H9 (cell line): ENCODE measurements at regions not wholly inside any gene's neighbourhood (a gene's known extent, or its start where the extent isn't known, plus 50 kb on each side); places are given as distances from the start of the nearest gene placed in this dataset.

ENCODE experiments used
- DNase-seq: peaks from one replicate; pipeline ENCODE4 v3.0.0-alpha.2; 2017
- H2AFZ ChIP-seq: one replicate; pipeline ENCODE4 v1.6.1; 2013; ENCODE audit warnings: mild to moderate bottlenecking, low read length, control low read depth, moderate library complexity
- H2AK5ac ChIP-seq: 2 replicates; pipeline ENCODE4 v1.6.1; 2013; ENCODE audit warnings: low read length, control low read depth, mixed read lengths; ENCODE audit not compliant: insufficient read length
- H2BK120ac ChIP-seq: one replicate; pipeline ENCODE4 v1.6.1; 2013; ENCODE audit warnings: low read depth, mild to moderate bottlenecking, low read length, control low read depth, inconsistent platforms; ENCODE audit not compliant: poor library complexity, severe bottlenecking
- H2BK12ac ChIP-seq: 2 replicates; pipeline ENCODE4 v1.6.1; 2013; ENCODE audit warnings: low read length, control low read depth, mixed read lengths, low read depth; ENCODE audit not compliant: insufficient read length
- H2BK15ac ChIP-seq: 2 replicates; pipeline ENCODE4 v1.6.1; 2013; ENCODE audit warnings: low read depth, low read length, control low read depth
- H2BK20ac ChIP-seq: one replicate; pipeline ENCODE4 v1.6.1; 2013; ENCODE audit warnings: low read depth, mild to moderate bottlenecking, low read length, control low read depth, inconsistent platforms; ENCODE audit not compliant: poor library complexity, severe bottlenecking
- H2BK5ac ChIP-seq: 2 replicates; pipeline ENCODE4 v1.6.1; 2013; ENCODE audit warnings: low read length, control low read depth, mixed read lengths; ENCODE audit not compliant: insufficient read length
- H3K14ac ChIP-seq: 2 replicates; pipeline ENCODE4 v1.6.1; 2013; ENCODE audit warnings: low read length, control low read depth; ENCODE audit not compliant: insufficient read depth
- H3K18ac ChIP-seq: 2 replicates; pipeline ENCODE4 v1.6.1; 2013; ENCODE audit warnings: low read depth, mild to moderate bottlenecking, mixed read lengths, low read length, control low read depth; ENCODE audit not compliant: insufficient read length
- H3K23ac ChIP-seq: 2 replicates; pipeline ENCODE4 v1.6.1; 2013; ENCODE audit warnings: low read length, control low read depth, mixed read lengths, low read depth; ENCODE audit not compliant: insufficient read length
- H3K23me2 ChIP-seq: 2 replicates; pipeline ENCODE4 v1.6.1; 2013; ENCODE audit warnings: low read depth, mild to moderate bottlenecking, mixed read lengths, low read length, control low read depth; ENCODE audit not compliant: insufficient read length, poor library complexity, severe bottlenecking
- H3K27ac ChIP-seq: 2 replicates; pipeline ENCODE4 v1.5.1; 2013; ENCODE audit warnings: low read length, control low read depth, mixed read lengths, low read depth; ENCODE audit not compliant: insufficient read length
- H3K27me3 ChIP-seq: 2 replicates; pipeline ENCODE4 v1.6.1; 2013; ENCODE audit warnings: low read length, control low read depth, inconsistent platforms; ENCODE audit not compliant: insufficient read depth
- H3K4ac ChIP-seq: 2 replicates; pipeline ENCODE4 v1.6.1; 2013; ENCODE audit warnings: low read depth, mild to moderate bottlenecking, control low read depth, inconsistent platforms, low read length, moderate library complexity
- H3K4me1 ChIP-seq: 2 replicates; pipeline ENCODE4 v1.6.1; 2013; ENCODE audit warnings: low read length, control low read depth, inconsistent platforms; ENCODE audit not compliant: insufficient read depth
- H3K4me2 ChIP-seq: 2 replicates; pipeline ENCODE4 v1.6.1; 2013; ENCODE audit warnings: low read length, control low read depth, mixed read lengths; ENCODE audit not compliant: insufficient read length, insufficient read depth
- H3K56ac ChIP-seq: 2 replicates; pipeline ENCODE4 v1.6.1; 2013; ENCODE audit warnings: low read depth, mild to moderate bottlenecking, mixed read lengths, low read length, control low read depth; ENCODE audit not compliant: insufficient read length
- H3K79me1 ChIP-seq: 2 replicates; pipeline ENCODE4 v1.6.1; 2013; ENCODE audit warnings: low read depth, mild to moderate bottlenecking, moderate library complexity, low read length, control low read depth, inconsistent platforms; ENCODE audit not compliant: insufficient read depth, poor library complexity, severe bottlenecking
- H3K79me2 ChIP-seq: 2 replicates; pipeline ENCODE4 v1.6.1; 2013; ENCODE audit warnings: low read length, control low read depth, inconsistent platforms; ENCODE audit not compliant: insufficient read depth
- H3K9ac ChIP-seq: 2 replicates; pipeline ENCODE4 v1.6.1; 2013; ENCODE audit warnings: low read length, control low read depth, mixed read lengths; ENCODE audit not compliant: insufficient read length; ENCODE audit errors: extremely low read depth
- H3K9me3 ChIP-seq: one replicate; pipeline ENCODE4 v1.6.1; 2013; ENCODE audit warnings: low read depth, low read length, inconsistent platforms; ENCODE audit not compliant: control insufficient read depth
- H3T11ph ChIP-seq: one replicate; pipeline ENCODE4 v1.6.1; 2013; ENCODE audit warnings: mild to moderate bottlenecking, low read length, control low read depth, inconsistent platforms
- H4K20me1 ChIP-seq: one replicate; pipeline ENCODE4 v1.6.1; 2013; ENCODE audit not compliant: control insufficient read depth, insufficient read length, insufficient read depth
- H4K5ac ChIP-seq: 2 replicates; pipeline ENCODE4 v1.6.1; 2013; ENCODE audit warnings: low read depth, mild to moderate bottlenecking, mixed read lengths, low read length, control low read depth; ENCODE audit not compliant: insufficient read length
- H4K8ac ChIP-seq: replicated peaks from 2 replicates; pipeline ENCODE4 v1.6.1; 2013; ENCODE audit warnings: low read length, control low read depth, mixed read lengths, low read depth; ENCODE audit not compliant: insufficient read length
- H4K91ac ChIP-seq: 2 replicates; pipeline ENCODE4 v1.6.1; 2013; ENCODE audit warnings: low read depth, mild to moderate bottlenecking, moderate library complexity, mixed read lengths, low read length, control low read depth; ENCODE audit not compliant: insufficient read length
- H3K27ac Mint-ChIP-seq, 3 experiments: 2 replicates in 2 of 3; 3 replicates in 1 of 3; pipeline ENCODE4 v1.8.0; 2020 to 2021; ENCODE audit warnings: mixed read lengths in 3 of 3, mild to moderate bottlenecking in 1 of 3, moderate library complexity in 1 of 3
- H3K27me3 Mint-ChIP-seq: 2 replicates; pipeline ENCODE4 v1.8.0; 2021; ENCODE audit warnings: low read depth, mild to moderate bottlenecking, moderate library complexity, mixed read lengths
- H3K36me3 Mint-ChIP-seq, 3 experiments: 2 replicates in 2 of 3; 3 replicates in 1 of 3; pipeline ENCODE4 v1.8.0; 2020 to 2021; ENCODE audit warnings: low read depth in 3 of 3, mixed read lengths in 3 of 3; ENCODE audit not compliant: insufficient read depth in 1 of 3
- H3K4me1 Mint-ChIP-seq, 2 experiments: 2 replicates each; pipeline ENCODE4 v1.8.0; 2020; ENCODE audit warnings: mixed read lengths in 2 of 2
- H3K4me3 Mint-ChIP-seq, 2 experiments: 2 replicates in 1 of 2; 3 replicates in 1 of 2; pipeline ENCODE4 v1.8.0; 2020 to 2021; ENCODE audit warnings: mild to moderate bottlenecking in 2 of 2, mixed read lengths in 2 of 2, moderate library complexity in 1 of 2
- H3K9me3 Mint-ChIP-seq, 2 experiments: 2 replicates in 1 of 2; 3 replicates in 1 of 2; pipeline ENCODE4 v1.8.0; 2020; ENCODE audit warnings: mild to moderate bottlenecking in 2 of 2, mixed read lengths in 2 of 2, moderate library complexity in 1 of 2
- CTCF ChIP-seq: fragments of 200-600 bp; sonication (generic); conservative IDR thresholded peaks from 3 replicates; pipeline ENCODE4 v1.8.0; 2021; ENCODE audit warnings: antibody characterized with exemption, mild to moderate bottlenecking
- WGBS: extraction: QIAGEN DNeasy Blood & Tissue Kit; methylation state at CpG from one replicate; pipeline ENCODE4 v1.1.7; 2013; ENCODE audit warnings: missing lambda C conversion rate, low lambda C conversion rate, mixed read lengths; ENCODE audit not compliant: insufficient read length; ENCODE audit errors: extremely low coverage; 5-methylcytosine and 5-hydroxymethylcytosine counted together

- TF ChIP-seq CTCF: no peak
- no peak overlapping the region for H3K4me3 Mint-ChIP-seq
- no peak overlapping the region for H3K4ac ChIP-seq
- no CpG with 5 or more reads among the region's 3 CpGs for WGBS
- no peaks in the 10 kb centered on the region for H4K20me1 ChIP-seq
- H3K9me3 Mint-ChIP-seq: no peaks in the 10 kb centered on the region
- H4K91ac ChIP-seq: no peak overlapping the region
- H3K79me2 ChIP-seq: no peaks in the 10 kb centered on the region
- no peak overlapping the region for H3K18ac ChIP-seq
- no peak overlapping the region for H2AK5ac ChIP-seq
- no peak overlapping the region for H3K27ac Mint-ChIP-seq
- H2BK5ac ChIP-seq: no peak overlapping the region
- H3K4me2 ChIP-seq: no peak overlapping the region
- no peak overlapping the region for H3K9ac ChIP-seq
- 0 out of 2 replicates have a peak, but pooled peaks cover 2% of the 10 kb centered on the region for H3K4me1 ChIP-seq
- H2BK15ac ChIP-seq: no peak overlapping the region
- no peak overlapping the region for H2AFZ ChIP-seq
- H3K14ac ChIP-seq: no peak overlapping the region
- no peak overlapping the region for H2BK120ac ChIP-seq
- H3K27me3 Mint-ChIP-seq: no peaks in the 10 kb centered on the region
- H3K27ac ChIP-seq: no peak overlapping the region
- no peak for DNase-seq
- no peaks in the 10 kb centered on the region for H3K79me1 ChIP-seq
- H3K23ac ChIP-seq: no peak overlapping the region
- peaks cover 4% of the 10 kb centered on the region in 2 experiments for H3K4me1 Mint-ChIP-seq
- no peak overlapping the region for H3T11ph ChIP-seq
- H3K23me2 ChIP-seq: no peaks in the 10 kb centered on the region
- H3K36me3 Mint-ChIP-seq: no peaks in the 10 kb centered on the region
- H3K27me3 ChIP-seq: no peaks in the 10 kb centered on the region
- no peak overlapping the region for H3K56ac ChIP-seq
- H2BK20ac ChIP-seq: no peak overlapping the region
- no peak overlapping the region for H4K5ac ChIP-seq
- H2BK12ac ChIP-seq: no peak overlapping the region
- no peaks in the 10 kb centered on the region for H3K9me3 ChIP-seq
- no peak overlapping the region for H4K8ac ChIP-seq
Measured at GRCh38 chr21:27406300-27407009, 439.6 kb upstream of the ADAMTS5 start.
